SK-N-MC (cell line): ENCODE measurements at regions not wholly inside any gene's neighbourhood (a gene's known extent, or its start where the extent isn't known, plus 50 kb on each side); places are given as distances from the start of the nearest gene placed in this dataset.

Source experiments
- DNase-seq: peaks from one replicate; pipeline ENCODE4 v3.0.0-alpha.2; 2011; ENCODE audit warnings: low read depth, low spot score
- H3K27ac ChIP-seq: fragments of 200-600 bp; sonication (generic); 2 replicates; pipeline ENCODE4 v1.5.1; 2016; ENCODE audit warnings: mixed run types
- H3K36me3 ChIP-seq: fragments of 200-600 bp; sonication (generic); 2 replicates; pipeline ENCODE4 v1.6.1; 2017; ENCODE audit warnings: antibody characterized with exemption, low read length, mixed read lengths; ENCODE audit not compliant: insufficient read depth
- H3K4me3 ChIP-seq: fragments of 200-600 bp; sonication (generic); 2 replicates; pipeline ENCODE4 v1.5.1; 2016
- H3K9ac ChIP-seq: fragments of 200-600 bp; sonication (generic); 2 replicates; pipeline ENCODE4 v1.8.0; 2017; ENCODE audit warnings: mixed run types, mixed read lengths; ENCODE audit not compliant: insufficient read length
- H3K9me3 ChIP-seq: fragments of 200-600 bp; sonication (generic); 2 replicates; pipeline ENCODE4 v1.6.1; 2017; ENCODE audit warnings: low read depth, mild to moderate bottlenecking, antibody characterized with exemption, low read length, moderate library complexity, mixed read lengths
- EZH2 ChIP-seq: fragments of 200-600 bp; sonication (generic); IDR thresholded peaks from one replicate; pipeline ENCODE4 v1.6.1; 2017; ENCODE audit warnings: antibody characterized with exemption
- FOXP2 ChIP-seq: optimal IDR thresholded peaks from 2 replicates; pipeline ENCODE3; 2011; ENCODE audit warnings: mild to moderate bottlenecking, moderate library complexity; ENCODE audit not compliant: insufficient read depth; ENCODE audit errors: extremely low read length, control extremely low read depth
- POLR2AphosphoS5 ChIP-seq: IDR thresholded peaks from 2 replicates; pipeline ENCODE4 v1.6.1; 2012; ENCODE audit warnings: mild to moderate bottlenecking, low read depth, low read length, borderline replicate concordance

DNA sequence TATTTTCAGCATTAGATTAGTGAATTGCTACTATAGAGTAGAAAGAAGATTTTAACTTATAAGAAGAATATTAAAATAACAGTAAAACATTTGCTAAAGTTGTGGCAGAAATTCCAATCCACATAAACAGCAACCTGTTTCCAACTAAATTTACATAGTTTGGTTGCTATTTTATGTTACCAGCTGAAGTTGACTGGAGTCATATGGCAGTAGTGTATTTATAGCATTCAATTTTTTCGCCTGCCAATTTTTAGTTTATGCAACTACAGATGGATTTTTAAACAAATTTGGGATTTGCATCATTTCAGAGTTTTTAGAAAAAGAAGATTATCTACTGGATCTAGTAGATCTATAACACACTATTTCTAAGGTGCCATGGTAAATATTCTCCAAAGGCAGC lies 332.5 kb upstream of the BCHE start:
- Histone ChIP-seq H3K9ac (no peak overlapping the region), H3K27ac (no peak overlapping the region), H3K36me3 (no peaks in the 10 kb centered on the region), H3K9me3 (no peaks in the 10 kb centered on the region), H3K4me3 (no peak overlapping the region)
- no peak for DNase-seq
- TF ChIP-seq POLR2AphosphoS5 (no peak), EZH2 (no peak), FOXP2 (no peak)

DNA sequence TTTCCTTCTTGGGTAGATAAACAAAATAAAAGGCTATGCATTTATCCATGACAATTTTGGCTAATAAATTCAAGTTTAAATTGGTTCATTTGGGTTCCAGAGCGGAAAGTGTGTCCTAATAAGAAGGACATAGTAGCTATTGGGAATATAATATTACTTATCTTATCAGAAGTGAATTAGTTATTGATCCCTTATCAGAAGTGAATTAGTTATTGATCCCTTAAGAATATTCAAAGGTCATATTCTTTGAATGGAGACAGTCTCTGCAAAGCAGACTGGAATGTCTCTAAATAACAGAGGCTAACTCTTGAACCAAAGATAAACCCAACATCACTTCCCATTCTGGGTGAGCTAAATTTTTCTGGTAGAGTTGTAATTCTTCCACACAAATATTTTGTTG lies 290.7 kb upstream of the BCHE start:
- no peaks in the 10 kb centered on the region for H3K36me3 ChIP-seq
- H3K4me3 ChIP-seq = no peak overlapping the region
- H3K9me3 ChIP-seq = no peaks in the 10 kb centered on the region
- TF ChIP-seq EZH2 (no peak), POLR2AphosphoS5 (no peak), FOXP2 (no peak)
- H3K9ac ChIP-seq = no peak overlapping the region
- no peak for DNase-seq
- no peak overlapping the region for H3K27ac ChIP-seq

DNA sequence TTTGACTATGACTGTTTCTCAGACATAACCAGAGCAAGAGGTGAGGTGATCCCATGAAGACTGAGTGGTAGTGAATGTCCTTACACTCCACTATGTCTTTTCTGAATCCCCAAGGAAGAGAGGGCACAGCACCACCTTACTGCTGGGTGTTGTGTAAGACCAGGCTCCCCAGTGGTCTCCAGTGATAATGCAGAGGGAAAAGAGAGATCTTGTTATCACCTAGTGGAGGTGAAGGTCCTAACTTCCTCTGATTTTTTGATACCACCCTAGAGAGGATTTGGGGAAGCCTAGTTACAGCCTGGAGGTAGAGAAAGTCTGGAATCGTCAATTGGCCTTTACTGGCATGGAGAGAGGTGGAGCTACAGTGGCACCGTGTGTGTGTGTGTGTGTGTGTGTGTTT lies 288.0 kb upstream of the BCHE start:
- no peaks in the 10 kb centered on the region for H3K36me3 ChIP-seq
- H3K9ac ChIP-seq = no peak overlapping the region
- no peak overlapping the region for H3K4me3 ChIP-seq
- no peak for TF ChIP-seq POLR2AphosphoS5
- TF ChIP-seq EZH2 = no peak
- no peak for TF ChIP-seq FOXP2
- DNase-seq = no peak
- H3K9me3 ChIP-seq = no peaks in the 10 kb centered on the region
- no peak overlapping the region for H3K27ac ChIP-seq

DNA sequence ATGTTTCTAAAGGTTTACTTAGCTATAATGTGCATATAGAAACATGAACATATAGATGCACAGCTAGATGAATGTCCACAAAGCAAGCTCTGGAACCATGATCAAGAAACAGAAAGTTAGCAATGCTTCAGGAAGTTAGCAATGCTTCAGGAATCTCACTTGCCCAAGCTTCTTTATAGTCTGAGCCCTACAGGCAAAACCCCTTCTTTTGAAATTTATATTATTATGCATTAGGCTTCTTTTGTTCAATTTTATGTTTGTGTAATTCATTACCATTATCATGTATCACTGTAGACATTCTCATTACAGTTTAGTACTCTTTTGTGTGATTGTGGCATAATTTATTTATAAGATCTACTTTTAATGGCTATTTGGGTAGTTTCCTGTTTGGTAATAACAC lies 286.4 kb upstream of the BCHE start:
- no peaks in the 10 kb centered on the region for H3K36me3 ChIP-seq
- DNase-seq = peak; percentile 87
- H3K27ac ChIP-seq = peak overlapping the region; percentile 77
- H3K9ac ChIP-seq = no peak overlapping the region
- H3K9me3 ChIP-seq = no peaks in the 10 kb centered on the region
- peak overlapping the region; percentile 30 for H3K4me3 ChIP-seq
- TF ChIP-seq POLR2AphosphoS5 = peak; percentile 32; the same call in 1 of the 2 replicates
- no peak for TF ChIP-seq EZH2

DNA sequence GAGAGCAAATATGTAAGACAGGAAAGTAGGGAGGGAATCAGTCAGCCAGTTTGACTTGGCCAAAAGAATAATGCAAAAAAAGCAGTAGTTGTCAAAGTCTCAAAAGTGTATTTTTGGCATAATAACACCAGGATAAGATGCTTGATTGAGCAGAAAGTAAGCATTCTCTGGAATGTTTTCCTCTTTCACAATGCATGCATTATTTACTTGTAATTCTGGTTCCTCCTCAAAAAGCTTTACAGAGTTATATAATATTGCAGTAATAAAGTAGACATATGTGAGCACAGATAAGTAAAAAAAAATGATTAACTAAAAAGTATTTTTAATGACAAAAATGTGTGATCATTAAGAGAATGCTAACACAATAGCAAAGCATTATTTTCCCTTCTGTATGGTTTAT lies 285.9 kb upstream of the BCHE start:
- peak overlapping the region; percentile 30 for H3K4me3 ChIP-seq
- DNase-seq = no peak
- no peaks in the 10 kb centered on the region for H3K9me3 ChIP-seq
- H3K36me3 ChIP-seq = no peaks in the 10 kb centered on the region
- H3K27ac ChIP-seq = peak overlapping the region; percentile 77
- H3K9ac ChIP-seq = no peak overlapping the region
- TF ChIP-seq POLR2AphosphoS5 (no peak), FOXP2 (no peak), EZH2 (no peak)

DNA sequence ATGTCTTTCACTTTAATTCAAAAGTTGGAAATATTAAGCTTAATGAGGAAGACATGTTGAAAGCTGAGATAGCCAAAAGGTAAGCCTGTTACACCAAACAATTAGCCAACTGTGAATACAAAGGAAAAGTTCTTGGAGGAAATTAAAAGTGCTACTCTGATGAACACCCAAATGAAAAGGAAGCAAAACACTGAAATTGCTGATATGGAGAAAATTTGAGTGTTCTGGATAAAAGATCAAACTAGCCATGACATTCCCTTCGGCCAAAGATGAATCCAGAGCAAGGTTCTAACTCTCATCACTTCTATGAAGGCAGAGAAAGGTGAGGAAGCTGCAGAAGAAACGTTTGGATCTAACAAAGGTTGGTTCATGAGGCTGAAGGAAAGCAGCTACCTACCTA lies 280.8 kb upstream of the BCHE start:
- DNase-seq = no peak
- Histone ChIP-seq H3K27ac (no peak overlapping the region), H3K4me3 (no peak overlapping the region), H3K9me3 (no peaks in the 10 kb centered on the region), H3K9ac (no peak overlapping the region), H3K36me3 (no peaks in the 10 kb centered on the region)
- TF ChIP-seq POLR2AphosphoS5 = no peak
- TF ChIP-seq FOXP2 = no peak
- no peak for TF ChIP-seq EZH2

DNA sequence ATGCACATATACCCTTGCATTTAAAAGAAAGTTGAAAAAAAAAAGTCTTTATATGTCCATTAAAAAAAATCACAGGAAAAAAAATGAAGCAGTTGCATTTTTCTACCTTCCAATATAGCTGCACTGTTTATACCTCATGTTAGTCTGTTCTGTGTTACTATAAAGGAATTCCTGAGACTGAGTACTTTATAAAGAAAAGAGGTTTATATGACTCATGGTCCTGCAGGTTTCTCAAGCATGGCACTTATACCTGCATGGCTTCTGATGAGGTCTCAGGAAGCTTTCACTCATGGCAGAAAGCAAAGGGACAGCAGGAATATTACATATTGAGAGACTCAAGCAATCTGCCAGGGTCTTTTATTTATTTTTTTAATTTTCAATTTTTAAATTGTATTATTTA lies 277.2 kb upstream of the BCHE start:
- Histone ChIP-seq H3K9ac (no peak overlapping the region), H3K9me3 (no peaks in the 10 kb centered on the region), H3K27ac (no peak overlapping the region), H3K36me3 (no peaks in the 10 kb centered on the region), H3K4me3 (no peak overlapping the region)
- no peak for TF ChIP-seq EZH2
- no peak for TF ChIP-seq FOXP2
- DNase-seq = no peak

DNA sequence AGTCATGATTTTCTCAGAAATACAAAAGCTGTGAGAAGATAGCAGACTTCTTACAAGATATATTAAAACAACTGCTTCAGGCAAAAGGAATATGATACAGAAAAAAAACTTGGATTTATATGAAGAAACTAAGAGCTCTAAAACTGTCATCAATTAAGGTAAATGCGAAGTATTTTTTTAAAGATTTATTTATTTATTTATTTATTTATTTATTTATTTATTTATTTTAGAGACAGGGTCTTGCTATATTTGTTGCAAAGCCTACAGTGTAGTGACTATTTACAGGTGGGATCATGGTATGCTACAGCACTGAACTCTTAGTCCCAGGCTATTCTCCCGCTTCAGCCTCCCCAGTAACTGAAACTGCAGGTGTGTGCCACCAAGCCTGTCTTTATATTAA lies 274.3 kb upstream of the BCHE start:
- DNase-seq = no peak
- H3K9me3 ChIP-seq = no peaks in the 10 kb centered on the region
- H3K27ac ChIP-seq = no peak overlapping the region
- no peak for TF ChIP-seq POLR2AphosphoS5
- TF ChIP-seq FOXP2 = no peak
- no peak for TF ChIP-seq EZH2
- H3K9ac ChIP-seq = no peak overlapping the region
- H3K4me3 ChIP-seq = no peak overlapping the region
- H3K36me3 ChIP-seq = no peaks in the 10 kb centered on the region

DNA sequence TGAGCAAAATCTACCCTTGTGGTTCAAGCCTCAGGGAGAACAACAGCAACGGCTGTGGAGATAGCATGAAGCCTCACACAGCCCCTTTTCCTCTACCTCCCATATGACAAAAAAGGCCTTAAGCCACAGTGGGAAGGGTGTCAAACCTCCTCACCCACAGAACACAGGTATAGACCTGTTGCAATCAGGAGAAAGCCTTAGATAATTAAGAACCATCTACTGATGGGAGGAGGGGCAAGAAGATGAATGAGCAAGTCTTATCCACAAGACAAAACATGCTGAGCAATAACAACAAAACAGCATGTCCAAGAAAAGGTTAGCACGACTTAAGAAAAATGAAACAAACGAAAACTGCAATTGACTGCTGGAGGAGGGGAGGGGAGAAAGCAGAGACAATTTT lies 272.9 kb upstream of the BCHE start:
- Histone ChIP-seq H3K9ac (no peak overlapping the region), H3K36me3 (no peaks in the 10 kb centered on the region), H3K4me3 (no peak overlapping the region), H3K9me3 (no peaks in the 10 kb centered on the region), H3K27ac (no peak overlapping the region)
- TF ChIP-seq EZH2 (no peak), FOXP2 (no peak), POLR2AphosphoS5 (no peak)
- DNase-seq = no peak

DNA sequence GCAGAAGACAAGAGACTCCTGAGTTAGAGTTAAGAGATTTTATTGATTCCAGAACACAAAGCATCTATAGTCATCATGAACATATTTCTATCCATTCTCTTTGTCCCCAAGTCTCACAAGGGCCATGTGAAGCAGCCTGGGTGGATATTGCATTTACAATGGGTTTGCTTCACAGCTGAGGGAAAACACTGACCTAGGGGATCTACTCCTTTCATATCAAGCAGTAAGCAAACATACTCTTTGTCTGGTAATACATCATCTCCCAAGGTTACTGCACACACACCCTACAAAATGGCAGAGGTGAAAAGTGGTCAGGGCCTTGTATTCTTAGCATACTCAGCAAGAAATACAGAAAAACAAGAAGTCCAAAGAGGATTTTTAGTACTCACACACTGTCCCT lies 267.7 kb upstream of the BCHE start:
- no peak for TF ChIP-seq POLR2AphosphoS5
- TF ChIP-seq EZH2 = no peak
- no peak for TF ChIP-seq FOXP2
- no peak overlapping the region for H3K9ac ChIP-seq
- DNase-seq = no peak
- no peak overlapping the region for H3K27ac ChIP-seq
- no peaks in the 10 kb centered on the region for H3K36me3 ChIP-seq
- H3K9me3 ChIP-seq = no peaks in the 10 kb centered on the region
- no peak overlapping the region for H3K4me3 ChIP-seq
